HEK293 (cell line): ENCODE measurements at regions not wholly inside any gene's neighbourhood (a gene's known extent, or its start where the extent isn't known, plus 50 kb on each side); places are given as distances from the start of the nearest gene placed in this dataset.

Experiments
- CTCF ChIA-PET: fragments of 350-600 bp; formaldehyde crosslinking; extraction: SDS; loops from one replicate; lab custom pipeline; 2021; ENCODE audit warnings: antibody characterized with exemption; lab: Yijun Ruan, JAX
- POLR2A ChIA-PET: fragments of 300-600 bp; formaldehyde crosslinking; extraction: SDS; loops from one replicate; lab custom pipeline; 2020; ENCODE audit warnings: antibody characterized with exemption, inconsistent platforms; lab: Yijun Ruan, JAX
- H3K27ac ChIP-seq: fragments of 200-500 bp; sonication (Bioruptor generic); 2 replicates; pipeline ENCODE4 v1.5.1; 2014; ENCODE audit warnings: low read depth, low read length, control low read depth, inconsistent platforms; ENCODE audit errors: extremely low read depth
- H3K36me3 ChIP-seq, 2 experiments: fragments of 200-500 bp in 1 of 2; sonication (Bioruptor generic) in 1 of 2; 1 replicate in 1 of 2; 2 replicates in 1 of 2; pipeline ENCODE4 v1.5.1; 2014 to 2017; ENCODE audit warnings: inconsistent platforms in 2 of 2, low read length in 2 of 2; ENCODE audit not compliant: control insufficient read depth in 2 of 2, insufficient read depth in 1 of 2
- H3K4me1 ChIP-seq: fragments of 200-500 bp; sonication (Bioruptor generic); 2 replicates; pipeline ENCODE4 v1.5.1; 2014; ENCODE audit warnings: mild to moderate bottlenecking, low read length, inconsistent platforms; ENCODE audit not compliant: control insufficient read depth, insufficient read depth
- H3K4me3 ChIP-seq: 2 replicates; pipeline ENCODE4 v1.5.1; 2011; ENCODE audit warnings: low read depth, mild to moderate bottlenecking, control low read depth, low read length, moderate library complexity
- H3K9me3 ChIP-seq: fragments of 200-500 bp; sonication (Bioruptor generic); 2 replicates; pipeline ENCODE4 v1.5.1; 2014; ENCODE audit warnings: low read depth, low read length, inconsistent platforms; ENCODE audit not compliant: control insufficient read depth, insufficient read depth
- BCL6B ChIP-seq: fragments of 450-650 bp; formaldehyde crosslinking; IDR thresholded peaks from 2 replicates; pipeline ENCODE4 v1.5.1; 2017; ENCODE audit warnings: missing biosample characterization, missing genetic modification characterization
- GLIS2 ChIP-seq: fragments of 450-650 bp; formaldehyde crosslinking; IDR thresholded peaks from 2 replicates; pipeline ENCODE4 v1.5.1; 2016; ENCODE audit warnings: missing biosample characterization, missing genetic modification characterization
- KLF1 ChIP-seq: fragments of 450-650 bp; formaldehyde crosslinking; IDR thresholded peaks from 2 replicates; pipeline ENCODE4 v1.5.1; 2016; ENCODE audit warnings: missing biosample characterization, missing genetic modification characterization
- PRDM2 ChIP-seq: fragments of 450-650 bp; formaldehyde crosslinking; IDR thresholded peaks from 2 replicates; pipeline ENCODE4 v1.5.1; 2016; ENCODE audit warnings: missing biosample characterization, missing genetic modification characterization, borderline replicate concordance
- TSHZ1 ChIP-seq: fragments of 450-650 bp; formaldehyde crosslinking; IDR thresholded peaks from 2 replicates; pipeline ENCODE4 v1.5.1; 2016; ENCODE audit warnings: missing biosample characterization, missing genetic modification characterization, borderline replicate concordance
- ZBTB20 ChIP-seq: fragments of 450-650 bp; formaldehyde crosslinking; IDR thresholded peaks from 2 replicates; pipeline ENCODE4 v1.5.1; 2016; ENCODE audit warnings: missing biosample characterization, missing genetic modification characterization
- ZEB2 ChIP-seq: fragments of 450-650 bp; formaldehyde crosslinking; IDR thresholded peaks from 2 replicates; pipeline ENCODE4 v1.5.1; 2016; ENCODE audit warnings: missing biosample characterization, missing genetic modification characterization
- ZNF133 ChIP-seq: fragments of 450-650 bp; formaldehyde crosslinking; IDR thresholded peaks from 2 replicates; pipeline ENCODE4 v1.5.1; 2016; ENCODE audit warnings: missing biosample characterization, missing genetic modification characterization
- ZNF146 ChIP-seq: fragments of 450-650 bp; formaldehyde crosslinking; IDR thresholded peaks from 2 replicates; pipeline ENCODE4 v1.5.1; 2016; ENCODE audit warnings: missing biosample characterization, missing genetic modification characterization
- ZNF157 ChIP-seq: fragments of 450-650 bp; formaldehyde crosslinking; IDR thresholded peaks from 2 replicates; pipeline ENCODE4 v1.5.1; 2016; ENCODE audit warnings: missing biosample characterization, missing genetic modification characterization
- ZNF169 ChIP-seq: fragments of 450-650 bp; formaldehyde crosslinking; IDR thresholded peaks from 2 replicates; pipeline ENCODE4 v1.5.1; 2016; ENCODE audit warnings: missing biosample characterization, missing genetic modification characterization
- ZNF239 ChIP-seq: fragments of 450-650 bp; formaldehyde crosslinking; IDR thresholded peaks from 2 replicates; pipeline ENCODE4 v1.5.1; 2016; ENCODE audit warnings: missing biosample characterization, missing genetic modification characterization
- ZNF248 ChIP-seq: fragments of 450-650 bp; formaldehyde crosslinking; IDR thresholded peaks from 2 replicates; pipeline ENCODE4 v1.5.1; 2017; ENCODE audit warnings: missing biosample characterization, missing genetic modification characterization
- ZNF274 ChIP-seq, 2 experiments: fragments of 200-500 bp in 1 of 2; fragments of 450-650 bp in 1 of 2; sonication (Bioruptor generic) in 1 of 2; formaldehyde crosslinking in 1 of 2; IDR thresholded peaks; 2 replicates each; pipeline versions ENCODE4 v1.5.1 to v1.6.1; 2014 to 2016; ENCODE audit warnings: borderline replicate concordance in 1 of 2, inconsistent platforms in 1 of 2, low read length in 1 of 2, missing biosample characterization in 1 of 2, missing genetic modification characterization in 1 of 2
- ZNF362 ChIP-seq: fragments of 450-650 bp; formaldehyde crosslinking; IDR thresholded peaks from 2 replicates; pipeline ENCODE4 v1.5.1; 2016; ENCODE audit warnings: missing biosample characterization, missing genetic modification characterization
- ZNF423 ChIP-seq: fragments of 450-650 bp; formaldehyde crosslinking; IDR thresholded peaks from 2 replicates; pipeline ENCODE4 v1.5.1; 2016; ENCODE audit warnings: missing biosample characterization, missing genetic modification characterization
- ZNF473 ChIP-seq: fragments of 450-650 bp; formaldehyde crosslinking; IDR thresholded peaks from 2 replicates; pipeline ENCODE4 v1.5.1; 2017; ENCODE audit warnings: missing biosample characterization, missing genetic modification characterization
- ZNF514 ChIP-seq: fragments of 450-650 bp; formaldehyde crosslinking; IDR thresholded peaks from 2 replicates; pipeline ENCODE4 v1.5.1; 2016; ENCODE audit warnings: missing biosample characterization, missing genetic modification characterization
- ZNF580 ChIP-seq: fragments of 450-650 bp; formaldehyde crosslinking; IDR thresholded peaks from 2 replicates; pipeline ENCODE4 v1.5.1; 2016; ENCODE audit warnings: missing biosample characterization, missing genetic modification characterization
- ZNF658 ChIP-seq: fragments of 450-650 bp; formaldehyde crosslinking; IDR thresholded peaks from 2 replicates; pipeline ENCODE4; 2016; ENCODE audit warnings: missing biosample characterization, missing genetic modification characterization

- no peak for TF ChIP-seq BCL6B (tag by site-specific recombination)
- TF ChIP-seq, all 188 proteins: peak for 0
Observed at GRCh38 chr6:19463925-19464324, 373.2 kb upstream of the ID4 start (continued).

- H3K4me3 ChIP-seq: no peak overlapping the region
- POLR2A ChIA-PET: interaction anchor here (1.2 to 1.7 kb wide), 2 partner anchors 340 to 372 kb away, joined by 5 to 15 read pairs; partner anchors contain the start of gene ID4
- TF ChIP-seq ZNF146: no peak
- TF ChIP-seq ZNF473: no peak
- TF ChIP-seq ZNF362 (tag by site-specific recombination): no peak
- no peak for TF ChIP-seq ZNF133
- no peak for TF ChIP-seq ZNF423
- TF ChIP-seq ZBTB20 (tag by site-specific recombination): no peak
- TF ChIP-seq ZNF169 (tag by site-specific recombination): no peak
- no peak for TF ChIP-seq ZNF239 (tag by site-specific recombination)
- no peak for TF ChIP-seq ZNF658 (tag by site-specific recombination)
- TF ChIP-seq GLIS2 (tag by site-specific recombination): no peak
- TF ChIP-seq ZNF157 (tag by site-specific recombination): no peak
- TF ChIP-seq KLF1: no peak
- no peak for TF ChIP-seq ZEB2 (tag by site-specific recombination)
- TF ChIP-seq ZNF514: no peak
- no peak for TF ChIP-seq ZNF580
- TF ChIP-seq PRDM2 (tag by site-specific recombination): no peak
- TF ChIP-seq ZNF248 (tag by site-specific recombination): no peak
- TF ChIP-seq TSHZ1 (tag by site-specific recombination): no peak
- no peak for TF ChIP-seq ZNF274 (IDR thresholded peaks at IDR 0.05; ENCODE audit: low read length)
- TF ChIP-seq ZNF274 (tag by site-specific recombination; IDR thresholded peaks at IDR 0.05; ENCODE audit: borderline replicate concordance): no peak
- TF ChIP-seq, all 188 proteins: peak for 0
- peak overlapping the region; percentile 83 for H3K27ac ChIP-seq
- H3K36me3 ChIP-seq: no peaks in the 10 kb centered on the region
- no peaks in the 10 kb centered on the region for H3K9me3 ChIP-seq
- CTCF ChIA-PET: no interaction called here
- H3K4me1 ChIP-seq: peaks cover 10% of the 10 kb centered on the region
Observed at GRCh38 chr6:19465256-19465655, 371.9 kb upstream of the ID4 start.
